Dermis blood vessel endothelial cell (primary cell): ENCODE measurements at regions not wholly inside any gene's neighbourhood (a gene's known extent, or its start where the extent isn't known, plus 50 kb on each side); places are given as distances from the start of the nearest gene placed in this dataset.

Source experiments
- DNase-seq: peaks from one replicate; pipeline ENCODE4 v3.0.0; 2010

DNA sequence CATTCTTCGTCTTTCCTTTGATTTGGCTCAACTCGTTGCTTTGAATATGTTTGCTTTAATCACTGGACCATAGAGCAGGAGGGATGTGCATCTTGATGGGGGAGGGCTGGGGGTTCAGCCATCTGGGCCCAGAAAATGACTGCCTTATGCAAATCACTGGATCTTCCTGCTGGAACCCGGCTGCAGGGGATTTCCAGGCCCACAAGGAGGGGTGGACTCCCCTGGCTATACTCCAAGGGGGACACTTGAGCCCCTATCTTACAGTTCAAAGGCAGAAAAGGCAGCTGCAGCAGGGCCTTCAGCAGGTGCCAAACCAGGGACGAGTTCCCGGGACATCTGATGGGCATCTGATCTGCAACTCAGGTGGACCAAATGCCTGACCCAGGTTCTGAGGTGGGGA, 122.5 kb downstream of the DICER1 start:
- no peak for DNase-seq

DNA sequence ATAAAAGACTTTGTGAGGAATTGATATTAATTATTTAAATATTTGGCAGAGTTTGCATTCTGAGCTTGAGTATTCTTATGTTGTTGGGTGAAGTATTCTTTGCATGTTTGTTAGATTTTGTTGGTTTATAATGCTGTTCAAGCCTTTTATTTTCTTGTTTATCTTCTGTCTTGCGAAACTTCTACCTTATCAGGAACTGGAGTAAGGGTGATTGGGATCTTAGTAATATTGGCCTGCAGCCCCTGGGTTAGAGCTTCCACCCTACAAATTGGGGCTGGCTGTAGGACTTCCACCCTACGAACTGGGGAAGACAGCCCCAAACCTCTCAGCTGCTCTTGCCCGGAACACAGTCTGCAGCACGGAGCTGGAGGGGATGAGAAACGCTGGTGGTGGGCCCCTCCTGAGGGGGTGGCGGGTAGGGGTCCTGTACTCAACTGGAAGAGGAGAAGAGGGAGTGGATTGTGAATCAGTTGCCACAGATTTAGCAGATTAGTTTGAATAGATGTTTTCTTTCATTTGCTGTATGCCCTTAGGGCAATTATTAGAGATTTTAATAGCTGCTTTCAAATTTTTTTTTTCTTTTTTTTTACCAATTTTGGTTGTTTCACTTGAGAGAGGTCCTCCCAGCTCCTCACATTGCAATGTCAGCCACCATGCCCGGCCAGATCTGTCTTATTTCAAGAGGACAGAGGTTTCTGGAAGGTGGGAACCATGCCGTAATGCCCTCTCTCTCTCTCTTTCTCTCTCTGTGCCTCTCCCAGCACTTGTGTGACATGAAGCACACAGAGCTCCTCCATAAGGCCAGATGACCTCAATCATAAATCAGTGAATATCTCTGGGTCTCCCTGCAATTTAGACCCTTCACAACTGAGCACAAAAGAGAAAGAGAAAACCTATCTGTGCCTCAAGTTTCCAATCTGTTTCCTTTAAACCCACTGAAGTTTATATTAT, 123.4 kb downstream of the DICER1 start:
- no peak for DNase-seq

DNA sequence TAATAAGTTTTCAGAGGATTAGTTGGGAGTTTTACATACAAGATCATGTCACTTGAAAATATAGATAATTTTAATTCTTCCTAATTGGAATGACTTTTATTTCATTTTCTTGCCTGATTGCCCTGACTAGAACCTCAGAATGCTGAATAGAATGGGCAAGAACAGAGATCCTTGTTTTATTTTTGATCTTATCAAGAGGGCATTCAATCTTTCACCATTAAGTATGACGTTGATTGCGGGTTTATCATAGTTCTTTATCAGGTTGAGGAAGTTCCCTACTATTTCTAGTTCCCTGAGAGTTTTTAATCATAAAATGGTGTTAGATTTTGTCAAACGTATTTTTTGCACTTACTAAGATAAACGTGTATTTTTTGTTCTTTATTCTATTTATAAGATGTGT, 124.3 kb downstream of the DICER1 start:
- DNase-seq, result no peak

DNA sequence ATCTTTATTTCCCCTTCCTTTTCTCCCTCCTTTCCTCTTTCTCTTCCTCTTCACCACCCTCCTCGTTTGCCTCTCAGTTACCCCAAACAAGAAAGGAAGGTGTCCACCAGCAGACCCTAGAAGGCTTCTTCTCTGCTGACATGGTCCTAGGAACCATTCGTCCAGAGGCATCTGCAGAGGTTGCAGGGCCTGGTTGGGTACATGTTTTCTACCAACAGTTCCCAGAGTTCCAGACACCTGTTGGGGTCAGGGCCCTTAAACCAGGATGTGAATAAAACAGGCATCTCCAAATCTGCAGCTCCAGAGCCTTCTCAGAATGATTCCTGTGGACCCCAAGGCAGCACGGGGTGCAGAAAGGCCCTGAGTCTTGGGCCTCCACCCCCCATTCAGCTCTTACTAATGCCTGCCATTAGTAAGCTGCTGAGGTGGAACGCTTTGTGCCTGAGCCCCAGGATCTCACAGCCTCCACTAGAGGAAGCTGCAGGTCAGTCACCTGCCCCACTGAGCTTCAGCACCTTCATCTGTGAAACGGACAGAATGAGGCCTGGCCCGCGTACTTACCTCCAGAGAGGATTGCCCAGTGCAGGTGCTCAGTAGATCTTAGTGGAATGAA, 130.4 kb downstream of the DICER1 start:
- no peak for DNase-seq

DNA sequence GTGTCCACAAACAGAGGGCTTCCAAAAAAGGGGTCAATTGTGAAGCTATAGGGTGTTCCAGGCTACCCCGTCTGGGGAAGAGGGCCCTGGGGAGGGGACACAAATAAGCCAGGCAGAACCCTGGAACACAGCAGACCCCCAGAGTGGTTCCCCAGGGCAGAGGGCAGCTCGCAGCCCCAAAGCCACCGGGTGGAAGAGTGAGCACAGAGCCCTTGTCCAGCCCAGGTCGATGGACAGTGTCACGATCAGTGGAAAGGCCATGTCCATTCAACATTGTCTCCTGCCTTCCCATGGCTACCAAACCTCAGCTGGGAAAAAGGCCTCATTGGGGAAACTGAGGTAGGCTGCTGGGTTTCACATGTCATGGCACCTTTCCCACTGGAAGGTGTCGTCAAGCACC, 131.4 kb downstream of the DICER1 start:
- DNase-seq, result no peak

DNA sequence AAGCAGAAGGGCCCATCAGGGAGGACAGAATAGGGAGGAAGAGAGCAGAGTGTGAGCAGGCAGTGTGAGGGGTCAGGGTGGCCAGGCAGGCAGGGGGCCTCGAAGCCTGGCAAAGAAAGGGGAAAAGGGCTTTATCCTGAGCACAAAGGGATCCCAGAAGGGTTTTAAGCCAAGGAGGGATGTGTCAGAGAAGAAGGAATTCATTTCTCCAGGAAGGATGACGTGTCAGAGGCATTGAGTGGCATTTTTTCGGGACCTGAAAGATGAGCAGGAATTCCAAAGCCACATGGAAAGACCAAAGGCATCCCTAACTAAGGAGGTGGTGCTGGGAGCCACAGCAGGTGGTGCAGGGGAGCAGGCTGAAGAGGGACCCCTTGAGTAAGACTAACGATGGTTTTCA, 132.1 kb downstream of the DICER1 start:
- DNase-seq, result no peak

DNA sequence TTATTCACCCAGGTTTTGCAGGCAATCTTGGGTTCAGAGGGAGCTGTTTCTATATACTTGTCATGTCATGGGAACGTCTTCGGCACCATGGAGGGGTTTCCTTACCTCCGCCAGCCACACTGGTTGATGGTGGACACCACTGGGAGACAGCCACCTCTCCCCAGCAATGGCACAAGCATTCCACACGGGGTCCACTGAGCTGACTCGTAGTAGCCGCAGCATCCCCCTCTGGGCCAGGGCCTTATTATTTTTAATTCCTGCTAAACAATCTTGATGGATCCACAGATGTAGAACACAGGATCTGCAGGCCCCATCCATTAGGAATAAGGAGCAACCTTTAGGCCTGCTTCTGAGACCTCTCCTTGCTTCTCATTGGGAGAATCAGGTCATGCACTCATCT, 132.9 kb downstream of the DICER1 start:
- DNase-seq, result no peak

DNA sequence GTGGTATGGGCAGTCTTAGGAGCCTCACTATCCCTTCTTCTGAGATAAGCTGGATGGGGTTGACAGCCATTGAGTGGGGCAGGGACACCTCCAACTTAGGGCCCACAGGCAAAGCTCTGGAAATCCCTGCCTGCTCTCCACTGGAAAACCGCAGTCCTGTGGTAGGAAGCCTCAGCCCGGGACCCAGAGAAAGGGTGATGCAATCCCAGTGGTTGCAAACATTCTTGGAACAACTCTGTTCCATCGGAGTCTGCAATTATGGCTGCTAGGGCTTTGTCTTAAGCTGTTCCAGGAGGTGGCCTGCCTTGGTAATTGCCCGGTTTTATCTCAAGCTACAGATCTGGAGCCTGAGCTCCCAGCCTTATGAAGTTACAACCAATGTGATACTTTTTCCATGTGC, 133.4 kb downstream of the DICER1 start:
- no peak for DNase-seq

DNA sequence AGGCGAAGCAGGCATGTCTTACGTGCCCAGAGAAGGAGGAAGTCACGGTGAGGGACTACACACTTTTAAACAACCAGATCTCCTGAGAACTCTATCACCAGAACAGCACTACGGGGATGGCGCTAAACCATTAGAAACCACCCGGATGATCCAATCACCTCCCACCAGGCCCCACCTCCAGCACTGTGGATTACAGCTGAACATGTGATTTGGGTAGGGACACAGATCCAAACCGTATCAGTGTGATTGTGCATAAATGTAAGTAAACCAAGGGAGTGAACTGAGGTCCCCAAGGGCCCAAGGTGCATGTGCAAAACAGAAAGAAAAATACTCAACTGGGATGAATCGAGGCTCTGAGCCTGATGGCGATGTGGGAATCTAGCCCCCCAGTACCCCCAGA, 134.2 kb downstream of the DICER1 start:
- no peak for DNase-seq

DNA sequence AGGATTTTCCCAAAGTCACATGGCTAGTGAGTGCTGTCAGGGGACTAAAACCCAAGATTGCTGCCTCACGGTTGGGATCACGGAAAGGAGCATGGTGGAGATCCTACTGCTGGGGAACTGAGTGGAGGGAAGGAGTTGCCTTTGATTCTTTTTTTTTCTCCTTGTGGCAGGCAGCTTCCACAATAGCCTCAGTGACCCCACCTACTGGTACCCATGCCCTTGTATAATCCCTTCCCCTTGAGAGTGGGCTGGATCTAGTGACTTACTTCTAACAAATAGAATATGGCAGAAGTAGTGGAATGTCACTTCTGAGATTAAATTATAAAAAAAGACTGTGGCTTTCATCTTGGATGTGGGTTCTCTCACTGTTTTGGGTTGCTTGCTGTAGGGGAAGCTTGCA, 135.7 kb downstream of the DICER1 start:
- DNase-seq, result no peak

DNA sequence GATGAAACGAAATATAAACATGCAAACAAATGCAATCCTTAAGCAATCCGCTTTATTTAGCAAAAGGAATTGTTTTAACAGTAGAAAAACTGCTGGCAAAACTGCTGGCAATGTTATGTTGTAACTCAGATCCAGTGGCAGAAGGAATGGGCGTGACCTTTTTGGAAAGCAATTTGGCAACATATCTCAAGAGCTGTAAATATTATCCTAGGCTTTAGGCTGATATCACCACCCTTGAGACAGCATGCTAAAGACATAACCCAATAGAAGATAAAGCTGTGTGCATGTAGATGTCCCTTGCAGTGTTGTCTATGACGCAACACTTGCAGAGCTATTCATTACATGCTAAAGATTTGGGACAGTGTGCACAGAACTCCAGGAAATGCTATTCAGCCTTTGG, 138.5 kb downstream of the DICER1 start:
- no peak for DNase-seq

DNA sequence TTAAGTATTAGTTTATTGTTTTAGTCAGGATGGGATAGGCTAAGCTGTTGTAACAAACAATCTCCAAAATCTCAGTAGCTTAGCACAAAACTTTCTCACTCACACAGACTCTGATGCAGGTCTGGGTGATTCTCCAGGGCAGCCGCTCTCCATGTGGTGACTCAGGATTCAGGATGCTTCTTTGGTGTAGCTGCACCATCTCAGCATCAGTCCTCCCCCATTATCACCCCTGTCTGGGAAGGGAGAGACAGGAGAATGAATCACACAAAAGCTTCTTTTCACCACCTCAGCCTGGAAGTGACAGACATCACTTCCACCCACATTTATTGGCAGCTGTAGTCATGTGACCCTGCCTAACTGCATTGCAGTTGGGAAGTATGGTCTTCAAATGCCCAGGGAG, 142.3 kb downstream of the DICER1 start:
- no peak for DNase-seq

DNA sequence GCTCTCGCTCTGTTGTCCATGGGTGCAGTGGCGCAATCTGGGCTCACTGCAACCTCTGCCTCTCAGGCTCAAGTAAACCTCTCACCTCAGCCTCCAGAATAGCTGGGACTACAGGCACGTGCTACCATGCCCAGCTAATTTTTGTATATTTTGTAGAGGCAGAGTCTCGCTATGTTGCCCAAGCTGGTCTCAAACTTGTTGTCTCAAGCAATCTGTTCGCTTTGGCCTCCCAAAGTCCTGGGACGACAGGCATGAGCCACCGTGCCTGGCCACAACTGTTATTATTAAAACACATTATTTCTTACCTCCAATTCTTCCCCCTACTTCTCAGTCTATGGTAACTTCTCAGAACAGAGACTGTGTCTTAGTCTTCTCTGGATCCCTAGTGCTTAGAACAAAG, 143.3 kb downstream of the DICER1 start:
- no peak for DNase-seq

DNA sequence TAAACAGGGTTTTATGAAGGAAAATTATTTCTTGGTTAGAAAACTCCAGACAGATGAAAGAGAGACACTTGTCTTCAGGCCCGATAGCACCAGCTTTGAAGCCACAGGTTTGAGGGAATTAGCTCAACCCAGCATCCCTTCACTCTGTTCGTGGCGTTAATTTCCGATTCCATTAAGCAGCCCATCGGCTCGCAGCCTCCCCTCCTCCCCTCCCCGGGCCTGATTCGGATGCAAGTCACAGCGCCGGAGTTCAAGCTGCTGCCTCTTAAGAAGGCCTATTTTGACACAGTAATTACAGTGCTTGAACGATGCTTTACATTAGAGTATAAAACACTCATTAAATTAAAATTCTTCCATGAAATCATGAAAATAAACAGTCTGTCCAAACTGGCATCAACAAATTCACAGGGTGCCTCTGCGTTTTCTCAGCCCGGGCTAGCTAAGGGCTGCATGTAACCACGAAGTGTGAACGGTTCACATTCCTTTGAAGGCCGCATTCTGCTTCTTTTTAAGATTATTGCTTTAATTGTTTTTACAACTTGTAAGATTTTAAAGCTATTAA, 145.8 kb downstream of the DICER1 start:
- DNase-seq, result no peak

DNA sequence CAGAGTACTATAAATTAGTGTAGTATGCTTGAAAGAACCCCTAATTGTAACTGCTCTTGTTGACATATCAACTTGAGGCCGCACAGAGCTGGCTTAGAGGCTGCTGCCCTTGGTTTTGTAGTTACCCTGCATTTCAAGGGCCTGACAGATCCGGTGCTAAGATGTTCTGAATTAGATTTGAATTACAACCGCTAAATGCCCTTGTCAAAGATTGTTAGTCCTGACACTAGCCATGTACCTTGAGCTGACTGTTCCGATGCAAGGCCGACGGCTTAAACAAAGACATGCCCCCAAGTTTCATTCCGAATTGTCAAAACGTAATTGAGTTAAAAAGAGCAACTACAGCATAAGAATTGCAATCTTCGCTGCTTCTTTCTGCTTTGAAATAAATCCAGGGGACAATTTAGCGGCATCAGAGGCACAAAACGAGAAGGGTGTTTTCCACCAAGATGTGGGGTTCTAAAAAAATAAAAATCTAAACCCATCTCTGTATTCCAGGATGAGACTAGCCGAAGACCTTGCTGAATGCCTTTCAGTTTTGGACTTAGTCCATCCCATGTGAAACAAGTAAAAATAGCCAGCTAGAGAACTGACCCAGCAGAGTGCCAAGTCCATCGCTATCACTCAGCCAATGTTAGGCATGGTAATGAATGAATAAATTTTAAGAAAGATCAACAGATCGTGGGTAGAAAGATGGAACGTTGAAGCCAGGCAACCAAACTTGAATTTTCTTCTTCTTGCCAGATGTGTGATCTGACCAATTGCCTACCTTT, 148.7 kb downstream of the DICER1 start:
- DNase-seq, result no peak

DNA sequence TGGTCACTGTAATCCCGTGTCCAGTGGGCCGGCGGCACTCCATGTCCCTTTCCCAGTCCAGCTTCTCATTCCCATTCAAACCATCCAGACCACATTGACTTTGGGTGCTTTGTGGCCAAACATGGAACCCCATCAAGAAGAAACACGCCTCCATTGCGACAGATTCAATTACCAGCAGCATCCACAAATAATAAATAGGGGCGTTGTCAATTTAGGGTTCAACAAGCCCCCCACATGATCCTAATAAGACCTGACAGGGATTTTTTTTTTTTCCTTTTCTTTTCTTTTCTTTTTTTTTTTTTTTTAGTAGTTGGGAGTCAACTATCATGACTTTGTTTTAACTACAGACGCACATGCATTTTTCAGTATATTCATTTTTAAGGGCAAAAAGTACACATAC, 149.4 kb downstream of the DICER1 start:
- DNase-seq, result no peak

DNA sequence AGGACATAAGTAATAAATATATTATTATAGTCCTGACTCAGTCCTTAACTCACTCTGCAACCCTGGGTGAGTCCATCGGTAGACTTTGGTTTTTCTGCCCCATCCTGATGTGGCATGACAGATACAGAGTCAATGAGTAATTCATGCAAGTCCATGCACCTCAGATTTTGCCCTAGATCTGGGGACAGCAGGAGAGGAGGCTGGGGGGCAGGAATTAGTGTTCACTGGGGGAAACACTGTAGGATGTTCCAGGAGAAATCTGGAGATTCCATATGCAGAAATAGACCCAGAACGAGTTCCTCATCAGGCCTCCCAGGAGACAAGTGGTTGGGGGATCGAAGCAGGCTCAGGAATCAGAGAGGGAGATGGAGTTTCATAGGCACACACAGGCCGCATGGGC, 150.8 kb downstream of the DICER1 start:
- DNase-seq, result no peak

DNA sequence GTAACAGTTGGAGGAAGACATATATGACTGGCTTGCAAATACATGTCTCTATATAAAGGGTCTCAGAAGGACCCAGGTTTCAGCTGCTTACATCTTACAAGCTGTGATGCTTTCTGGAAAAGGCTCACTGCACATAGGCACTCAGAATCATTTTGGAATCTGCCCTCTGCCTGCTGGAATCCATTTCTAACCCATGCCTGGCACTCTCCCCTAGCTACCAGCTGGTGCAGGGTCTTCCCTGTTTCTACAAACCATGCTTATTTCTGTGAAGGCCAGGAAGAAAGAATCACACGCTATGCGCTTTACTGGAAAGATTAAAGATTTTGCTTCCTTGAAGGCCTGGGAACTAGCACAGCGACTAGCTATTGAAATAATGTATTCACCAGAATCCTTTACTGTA, 151.3 kb downstream of the DICER1 start:
- no peak for DNase-seq

DNA sequence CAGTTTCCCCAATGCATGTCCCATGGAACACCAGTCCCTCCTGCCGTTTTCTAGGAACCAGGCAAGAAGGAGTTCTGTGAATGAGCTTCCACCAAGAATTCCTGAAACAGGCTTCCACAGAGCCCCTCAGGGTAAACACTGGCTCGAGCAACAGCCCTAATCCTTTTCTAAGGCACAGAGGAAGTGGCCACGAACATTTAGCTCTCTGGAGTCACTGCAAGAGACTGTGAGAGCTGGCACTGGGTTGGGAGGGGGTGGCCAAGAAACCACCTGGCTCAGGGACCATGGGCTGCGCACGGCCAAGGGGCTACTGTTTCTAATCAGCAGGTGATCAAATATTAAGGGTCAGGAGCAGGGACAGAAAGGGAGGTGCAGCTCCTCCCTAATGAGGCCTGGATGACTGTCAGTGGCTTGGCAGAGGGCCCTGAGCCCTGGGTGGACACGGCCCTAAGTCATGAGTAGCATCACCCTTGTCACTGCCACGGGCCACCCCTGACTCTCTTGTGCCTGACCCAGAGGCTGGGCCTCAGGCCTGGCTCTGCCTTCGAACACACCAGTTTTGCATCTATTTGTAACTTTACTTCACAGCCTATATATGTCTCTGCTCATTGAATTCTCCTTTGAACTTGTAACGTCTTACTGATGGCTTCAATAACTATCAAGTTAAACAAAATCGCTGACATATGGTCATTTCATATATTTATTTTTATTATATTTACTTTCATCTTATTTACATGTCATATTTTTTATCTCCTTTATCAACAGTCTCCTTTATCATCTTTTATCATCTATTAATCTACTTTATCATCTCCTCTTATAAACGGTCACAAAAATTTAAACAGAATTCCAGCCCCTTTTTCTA, 154.0 kb downstream of the DICER1 start:
- DNase-seq, result no peak

DNA sequence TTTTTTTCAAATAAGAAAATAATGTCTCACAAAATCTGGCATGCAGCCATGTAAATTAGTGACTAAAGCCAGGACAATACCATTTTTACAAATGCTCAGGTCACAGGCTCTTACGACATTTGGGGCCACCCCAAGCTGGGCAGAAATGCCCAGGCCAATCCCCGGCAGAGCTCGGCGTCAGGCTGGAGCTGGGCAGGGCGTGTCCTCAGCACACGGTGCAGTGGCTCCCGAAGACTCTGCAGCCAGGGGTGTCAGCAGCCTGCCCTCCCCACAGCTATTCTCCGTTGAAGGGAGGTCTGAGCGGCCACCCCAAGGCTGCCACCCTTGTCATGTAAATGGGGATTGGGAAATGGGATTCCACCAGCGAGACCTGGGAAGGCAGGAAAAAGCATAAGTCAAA, 158.6 kb downstream of the DICER1 start:
- peak; percentile 13 for DNase-seq

DNA sequence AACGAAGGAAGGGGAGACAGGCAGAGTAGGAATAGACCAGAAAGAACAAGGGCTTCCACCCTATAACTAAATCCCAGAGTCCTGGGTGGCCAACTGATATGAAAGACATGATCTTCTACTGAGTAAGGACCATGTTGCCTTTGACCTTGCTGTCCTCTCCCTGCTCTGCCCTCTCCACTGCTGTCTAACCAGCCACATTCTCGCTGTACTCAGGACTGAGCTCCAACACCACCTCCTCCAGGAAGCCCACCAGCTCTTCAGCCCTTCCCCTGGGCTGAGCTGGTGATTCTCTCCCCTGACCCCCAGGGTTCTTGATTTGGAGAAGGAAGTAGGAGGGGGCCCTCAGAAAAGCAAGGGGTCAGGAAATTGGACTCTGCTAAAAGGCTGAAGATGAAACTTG, 159.2 kb downstream of the DICER1 start:
- no peak for DNase-seq

DNA sequence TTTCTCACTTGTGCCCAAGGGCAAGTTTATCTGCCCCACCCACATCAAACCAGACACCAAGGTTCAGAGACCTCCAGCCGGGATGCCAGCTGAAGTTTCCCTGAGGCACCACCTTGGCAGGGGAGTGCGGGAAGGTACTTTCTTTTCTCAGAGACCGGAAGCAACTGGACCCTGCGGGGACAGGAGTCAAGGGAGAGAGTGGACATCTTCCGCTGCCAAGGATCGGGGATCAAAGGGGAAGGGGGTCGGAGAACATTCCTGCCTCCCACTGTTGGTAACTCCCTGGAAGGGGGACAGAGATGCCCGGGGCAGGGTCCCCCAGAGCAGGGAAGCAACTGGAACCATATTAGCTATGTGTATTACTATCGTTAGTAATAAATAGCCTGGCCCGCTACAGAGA, 161.8 kb downstream of the DICER1 start:
- DNase-seq, result no peak
